A172 (cell line): ENCODE measurements at regions not wholly inside any gene's neighbourhood (a gene's known extent, or its start where the extent isn't known, plus 50 kb on each side); places are given as distances from the start of the nearest gene placed in this dataset.
A peak's percentile ranks its signal among the peaks of the same experiment; 100 is the strongest.
"Not testable (repeated sequence)": the region's sequence is repeated elsewhere in the genome, so short reads cannot be mapped to it uniquely, and the experiment has no call there.

ENCODE experiments used
- DNase-seq: peaks from one replicate; pipeline ENCODE4 v3.0.0-alpha.2; 2015; ENCODE audit warnings: low spot score

DNA sequence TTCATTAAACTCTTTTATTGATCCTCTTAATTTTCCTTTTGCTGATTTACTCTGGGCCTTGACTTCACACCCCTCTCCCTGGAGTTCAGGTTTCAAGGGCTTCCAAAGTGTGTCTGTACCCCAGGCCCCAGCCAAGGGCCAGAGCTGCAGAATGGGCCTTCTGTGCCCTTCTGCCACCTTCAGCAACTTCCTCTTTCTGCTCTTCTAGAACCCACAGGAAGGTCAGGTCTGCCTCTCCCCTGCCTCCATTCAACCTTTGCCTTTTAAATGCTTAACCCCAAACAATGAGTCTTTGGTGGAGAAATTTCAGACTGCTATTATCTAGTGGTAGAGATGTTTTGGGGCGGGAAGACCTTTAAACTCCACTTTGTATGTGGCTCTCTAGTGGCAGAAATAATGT is 63.1 kb downstream of the TSN start:
- DNase-seq = no peak

DNA sequence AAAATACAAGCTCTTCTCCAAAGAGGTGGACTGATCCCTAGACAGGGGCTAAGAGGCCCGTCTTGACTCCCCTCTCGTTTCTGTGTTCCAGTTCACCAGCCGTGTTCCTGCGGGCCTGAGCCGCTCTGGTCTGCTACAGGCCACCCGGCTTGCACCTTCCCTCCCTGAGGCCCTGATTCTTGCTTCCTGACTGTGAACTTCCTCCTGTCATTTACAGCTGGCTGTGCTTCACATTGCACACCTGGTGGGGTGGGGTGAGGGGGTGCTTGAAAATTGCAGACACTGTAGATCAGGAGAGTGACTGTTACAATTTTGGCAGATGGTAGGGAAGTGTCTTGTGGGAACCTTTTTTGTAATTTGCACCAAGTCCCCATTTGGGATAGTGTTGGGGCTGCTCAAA is 64.4 kb downstream of the TSN start:
- DNase-seq = no peak

DNA sequence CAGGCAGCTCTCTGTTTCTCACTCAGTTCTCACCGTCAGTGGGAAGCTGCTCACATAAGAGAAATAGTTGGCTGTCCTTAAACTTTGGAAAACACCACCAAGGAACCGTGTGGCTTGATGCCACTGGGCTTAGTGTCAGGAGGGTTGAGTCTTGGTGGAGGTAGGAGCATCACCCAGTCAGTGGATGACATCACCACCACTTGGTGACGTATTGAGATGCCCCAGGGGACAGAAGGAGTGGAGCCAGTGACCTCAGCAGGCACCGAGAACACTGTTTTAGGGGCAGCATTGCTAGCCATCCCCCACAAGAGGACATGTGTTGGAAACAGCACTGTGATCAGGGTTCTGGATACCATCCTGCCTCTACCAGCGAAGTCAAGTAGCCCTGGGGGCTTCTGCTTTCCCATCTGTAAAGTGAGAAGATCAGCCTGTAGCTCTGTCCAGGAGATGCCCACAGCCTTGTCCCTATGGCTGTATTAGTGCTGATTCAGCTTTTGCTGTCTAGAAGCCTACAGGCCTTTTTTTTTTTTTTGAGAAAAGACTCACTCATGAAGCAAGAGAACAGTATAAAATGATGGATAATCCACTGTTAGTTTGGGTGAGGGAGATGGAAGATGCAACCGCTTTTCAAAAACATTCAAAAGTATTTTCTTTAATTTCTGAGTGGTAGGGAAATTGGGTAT is 66.2 kb downstream of the TSN start:
- no peak for DNase-seq

DNA sequence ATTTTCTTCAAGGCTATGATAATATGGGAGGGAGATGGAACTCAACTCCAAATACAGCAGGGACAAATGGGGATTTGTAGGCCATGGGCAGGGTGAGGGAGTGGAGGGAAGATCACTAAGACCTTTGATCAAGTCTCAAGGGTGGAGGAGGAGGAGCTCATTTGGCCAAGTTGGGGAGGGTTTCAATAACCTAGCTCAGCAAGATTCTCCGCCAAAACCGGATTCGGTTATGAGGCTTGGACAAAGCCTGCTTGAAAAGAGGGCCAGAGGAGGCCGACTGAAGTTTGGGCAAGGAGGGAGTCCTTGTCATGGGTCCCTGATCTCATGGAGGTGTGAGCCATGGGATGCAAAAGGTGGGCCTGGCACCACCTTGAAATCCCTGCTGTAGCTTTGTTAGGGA is 68.8 kb downstream of the TSN start:
- no peak for DNase-seq

DNA sequence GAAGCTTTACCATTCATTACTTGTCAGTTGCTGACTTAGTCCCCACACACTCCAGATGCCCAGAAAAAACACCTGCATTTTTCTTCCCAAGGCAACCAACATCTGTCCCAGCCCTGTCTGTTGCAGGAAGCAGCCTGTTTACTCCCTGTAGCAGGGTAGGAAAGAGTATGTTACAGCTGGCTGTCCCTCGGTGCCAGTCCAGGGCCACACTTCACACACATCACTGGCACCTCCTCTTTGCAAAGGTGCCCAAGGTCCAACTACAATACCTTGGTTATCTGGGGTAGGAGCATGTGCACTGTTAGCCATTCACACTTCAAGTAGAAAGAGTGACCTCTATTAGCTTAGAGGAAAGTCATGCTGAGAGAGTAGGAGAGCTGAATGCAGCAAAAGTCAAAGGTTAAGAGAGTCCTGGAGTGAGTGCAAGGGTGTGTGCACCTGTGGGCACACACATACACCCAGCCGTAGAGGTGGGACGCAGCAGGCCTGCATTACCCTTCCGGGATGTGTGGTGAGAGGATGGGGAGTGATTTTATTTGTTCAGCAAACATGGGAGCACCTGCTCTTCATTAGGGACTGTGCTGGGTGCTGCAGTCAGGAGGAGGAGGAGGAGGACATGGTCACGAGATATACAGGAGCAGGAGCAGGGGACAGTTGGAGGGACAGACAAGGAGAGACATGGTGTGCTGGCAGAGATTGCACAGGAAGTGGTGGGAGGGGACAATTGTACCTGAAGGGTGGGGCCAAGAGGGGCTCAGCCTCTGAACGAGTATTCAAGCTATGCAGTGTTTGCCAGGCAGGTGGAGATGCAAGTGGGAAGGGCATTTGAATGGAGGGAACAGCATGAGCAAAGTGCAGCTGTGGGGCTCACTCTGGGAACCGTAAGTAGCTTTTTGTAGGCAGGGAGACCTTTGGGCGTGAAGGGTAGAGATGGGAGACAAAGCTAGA is 69.8 kb downstream of the TSN start:
- DNase-seq = no peak

DNA sequence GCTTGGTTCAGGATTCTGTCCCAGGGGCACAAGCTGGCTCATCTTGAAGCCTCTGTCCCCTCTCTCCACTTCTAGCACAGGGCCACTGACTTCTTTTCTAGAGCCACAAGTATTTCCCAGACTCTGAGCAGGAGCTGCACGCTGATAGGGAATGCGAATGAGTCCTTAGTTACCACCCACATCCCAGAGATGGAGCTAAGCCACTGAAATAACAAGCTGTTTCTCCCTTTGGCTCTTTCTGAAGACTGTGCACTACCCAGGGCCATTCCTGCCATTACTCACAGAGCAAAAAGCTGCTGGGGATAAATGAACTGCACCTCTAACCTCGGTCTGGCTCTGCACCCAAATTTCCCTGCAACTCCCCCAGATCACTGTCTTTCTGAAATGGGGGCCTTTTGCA is 70.6 kb downstream of the TSN start:
- no peak for DNase-seq

DNA sequence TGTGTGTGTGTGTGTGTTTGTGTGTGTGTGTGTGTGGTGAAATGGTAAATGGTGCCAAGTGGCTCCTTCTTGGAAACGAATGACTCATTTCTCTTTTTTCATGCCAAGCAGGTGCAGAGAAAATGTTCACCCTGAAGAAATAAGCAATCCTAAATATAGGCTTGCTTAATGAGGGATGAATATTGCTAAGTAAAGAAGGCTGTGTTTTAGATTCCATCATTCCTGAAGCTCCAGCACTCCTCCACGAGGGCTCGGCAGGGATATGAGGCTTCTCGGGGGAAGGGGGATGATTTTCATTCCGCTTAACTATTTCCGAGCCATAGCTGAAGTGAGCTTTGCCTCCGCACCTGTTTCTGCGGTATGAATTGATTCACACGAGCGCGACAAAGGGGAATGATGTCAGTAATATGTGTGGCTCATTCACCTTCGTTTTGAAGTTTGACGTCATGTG is 72.9 kb downstream of the TSN start:
- DNase-seq = peak; percentile 11

DNA sequence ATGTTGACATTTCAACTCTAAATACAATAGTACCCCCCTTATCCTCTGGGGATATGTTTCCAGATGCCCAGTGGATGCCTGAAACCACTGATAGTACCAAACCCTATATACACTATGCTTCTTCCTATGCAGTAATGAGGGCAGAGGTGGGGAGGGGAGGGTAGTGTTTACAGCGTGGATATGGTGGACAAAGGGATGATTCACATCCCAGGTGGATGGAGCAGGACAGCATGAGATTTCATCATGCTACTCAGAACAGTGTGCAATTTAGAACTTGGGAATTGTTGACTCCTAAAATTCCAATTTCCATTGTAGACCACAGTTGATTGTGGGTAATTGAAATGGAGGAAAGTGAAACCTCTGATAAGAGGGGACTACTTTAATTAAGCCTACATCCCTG is 75.4 kb downstream of the TSN start:
- DNase-seq = no peak

DNA sequence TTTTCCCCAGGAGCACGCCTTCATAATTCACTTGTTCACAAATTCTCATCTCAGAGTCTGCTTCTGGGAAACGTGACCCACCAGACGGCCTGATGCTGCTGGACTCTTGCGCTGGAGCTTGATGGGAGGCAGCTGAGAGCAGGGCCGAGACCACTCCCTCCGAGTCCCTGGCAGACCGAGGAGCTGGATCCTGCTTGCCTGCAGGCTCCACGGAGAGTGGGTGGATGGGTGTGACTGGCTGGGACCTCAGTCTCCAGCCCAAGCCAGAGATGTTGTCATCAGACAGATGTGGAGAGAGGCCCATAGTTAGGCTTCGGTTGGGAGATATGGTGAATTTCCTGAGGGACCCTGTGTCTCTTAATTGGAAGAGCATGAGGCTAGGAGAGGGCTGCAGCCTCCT is 76.4 kb downstream of the TSN start:
- no peak for DNase-seq

DNA sequence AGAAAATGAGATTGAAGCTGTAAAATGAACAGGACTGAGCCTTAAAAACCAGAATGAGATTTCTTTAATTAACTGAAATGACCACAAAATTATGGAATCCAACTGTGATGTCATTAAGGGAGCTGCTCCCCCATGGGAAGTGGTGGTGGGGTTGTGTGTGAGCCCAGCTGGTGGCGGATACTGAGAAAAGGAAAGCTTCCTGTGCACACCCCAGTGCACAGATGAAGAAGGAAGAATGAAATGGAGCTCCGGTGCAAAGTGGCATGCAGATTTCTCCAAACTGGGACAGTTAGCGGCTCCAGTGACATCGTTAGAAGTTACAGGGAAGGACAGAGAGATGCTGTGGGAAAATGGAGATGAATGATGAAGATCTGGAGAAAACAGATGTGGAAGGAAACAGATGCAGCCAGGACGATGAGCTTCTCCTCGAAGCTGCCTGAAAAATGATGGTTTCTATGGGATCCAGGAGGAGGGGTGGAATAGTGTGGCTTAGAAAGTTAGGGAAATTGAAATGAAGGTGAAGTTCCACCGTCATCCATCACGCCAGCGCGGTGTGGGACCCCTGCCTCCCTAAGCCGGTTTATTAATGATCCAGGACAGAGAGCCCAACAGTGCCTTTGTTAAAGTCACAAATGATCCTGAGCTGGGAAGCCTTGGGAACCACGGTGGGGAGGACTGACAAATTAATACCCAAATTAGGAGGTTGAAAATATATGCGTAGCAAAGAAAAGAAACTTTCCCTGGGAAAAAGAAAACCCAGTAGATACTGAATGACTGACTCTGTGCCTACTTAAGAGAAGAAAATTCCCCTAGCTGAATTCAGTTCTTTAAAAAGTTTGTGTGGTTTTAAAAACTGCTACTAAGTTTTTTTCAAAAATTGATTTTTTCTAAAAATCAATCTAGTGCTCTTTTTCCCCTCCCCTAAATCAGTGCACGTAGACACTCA is 77.2 kb downstream of the TSN start:
- DNase-seq = no peak

DNA sequence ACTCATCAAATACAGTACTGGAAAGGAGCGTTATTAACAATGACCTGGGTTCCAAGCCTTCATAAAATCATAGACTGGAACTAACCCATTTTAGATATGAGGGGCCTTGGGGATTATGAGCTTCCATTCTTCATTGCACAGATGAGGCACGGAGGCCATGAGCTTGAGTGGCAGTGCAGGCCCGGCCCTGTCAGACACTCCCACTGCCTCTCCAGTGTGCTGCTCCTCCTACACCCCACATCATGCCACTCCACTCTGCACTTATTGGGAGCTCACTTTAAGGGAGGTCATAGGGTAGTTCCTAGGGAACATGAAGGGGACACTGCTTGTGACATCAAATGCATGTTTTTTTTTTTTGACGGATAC is 77.9 kb downstream of the TSN start:
- no peak for DNase-seq

DNA sequence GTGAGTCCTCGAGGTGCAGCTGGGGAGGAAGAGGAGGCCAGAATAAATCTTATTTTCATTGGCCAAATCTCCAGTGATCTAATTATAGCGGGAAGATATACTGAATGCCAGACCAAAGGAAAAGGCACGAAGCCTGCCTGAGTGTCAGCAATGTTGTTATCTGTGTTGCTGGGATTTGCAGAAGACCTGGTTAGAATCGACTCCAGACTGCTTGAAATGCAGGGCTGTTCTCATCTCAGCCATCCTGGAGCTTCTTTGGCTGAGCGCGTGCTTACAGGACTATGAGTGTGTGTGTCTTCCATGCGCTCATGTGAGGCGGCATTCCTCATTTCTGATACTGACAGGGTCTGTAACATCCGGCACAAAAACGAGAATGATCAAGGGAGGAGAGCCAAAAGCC is 81.2 kb downstream of the TSN start:
- no peak for DNase-seq

DNA sequence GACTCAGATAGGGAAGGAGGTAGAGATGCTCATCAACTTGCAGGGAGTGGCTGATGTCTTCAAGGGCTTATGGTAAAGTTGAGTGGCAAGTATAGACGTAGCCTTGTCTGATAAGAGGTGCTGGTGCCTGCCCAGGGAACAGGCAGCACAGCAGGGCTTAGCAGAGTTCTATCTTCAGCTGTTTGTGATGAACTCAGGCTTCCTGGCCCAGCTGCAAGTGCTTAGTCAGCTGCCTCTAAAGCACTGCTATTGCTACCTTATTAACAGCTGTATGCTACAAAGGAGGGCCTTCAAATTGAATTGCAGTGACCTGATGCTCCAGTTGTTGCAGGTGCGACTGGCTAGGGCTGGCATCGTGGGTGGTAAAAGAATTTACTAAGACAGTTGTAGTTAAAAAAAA is 82.1 kb downstream of the TSN start:
- DNase-seq = no peak

DNA sequence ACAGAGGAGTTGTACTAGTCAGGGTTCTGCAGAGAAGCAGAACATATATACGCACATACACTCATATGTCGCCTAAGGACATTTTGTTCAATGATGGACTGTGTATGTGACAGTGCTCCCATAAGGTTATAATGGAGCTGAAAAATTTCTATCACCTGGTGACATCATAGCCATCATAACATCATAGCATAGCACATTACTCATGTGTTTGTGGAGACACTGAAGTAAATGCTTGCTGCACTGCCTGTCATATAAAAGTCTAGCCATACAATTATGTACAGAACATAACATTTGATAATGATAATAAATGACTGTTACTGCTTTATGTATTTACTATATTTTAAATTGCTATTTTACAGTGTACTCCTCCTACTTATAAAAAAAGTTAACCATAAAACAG is 83.1 kb downstream of the TSN start:
- DNase-seq = no peak

DNA sequence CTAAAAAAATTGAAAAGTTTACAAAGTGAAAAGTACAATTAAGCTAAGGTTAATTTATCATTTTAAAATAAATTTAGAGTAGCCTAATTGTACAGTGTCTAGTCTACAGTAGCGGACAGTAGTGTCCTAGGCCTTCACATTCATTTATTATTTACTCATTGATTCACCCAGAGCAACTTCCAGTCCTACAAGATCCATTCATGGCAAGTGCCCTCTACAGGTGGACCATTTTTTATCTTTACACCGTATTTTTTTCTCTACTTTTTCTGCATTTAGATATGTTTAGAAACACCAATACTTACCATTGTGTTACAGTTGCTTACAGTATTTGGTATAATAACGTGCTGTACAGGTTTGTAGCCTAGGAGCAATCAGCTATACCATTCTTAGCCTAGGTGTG is 84.1 kb downstream of the TSN start:
- DNase-seq = no peak

DNA sequence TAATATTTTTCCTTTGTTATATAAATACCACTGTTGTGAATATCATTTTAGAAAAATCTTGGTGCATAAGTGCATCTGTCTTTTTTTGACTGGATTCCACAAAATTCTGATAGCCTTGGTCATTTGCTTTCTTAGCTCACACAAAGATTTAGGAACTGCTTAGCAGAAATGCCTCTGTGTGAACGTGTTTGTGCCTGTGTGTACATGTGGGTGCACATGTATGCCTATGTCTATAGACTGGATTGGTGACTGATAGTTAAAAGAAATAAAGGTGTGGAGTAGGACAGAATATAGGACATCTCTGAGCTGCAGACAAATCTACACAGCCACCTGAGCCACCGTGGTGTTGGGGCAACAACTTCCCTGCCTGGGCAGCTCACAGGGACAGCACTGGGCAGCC is 93.8 kb downstream of the TSN start:
- DNase-seq = no peak

DNA sequence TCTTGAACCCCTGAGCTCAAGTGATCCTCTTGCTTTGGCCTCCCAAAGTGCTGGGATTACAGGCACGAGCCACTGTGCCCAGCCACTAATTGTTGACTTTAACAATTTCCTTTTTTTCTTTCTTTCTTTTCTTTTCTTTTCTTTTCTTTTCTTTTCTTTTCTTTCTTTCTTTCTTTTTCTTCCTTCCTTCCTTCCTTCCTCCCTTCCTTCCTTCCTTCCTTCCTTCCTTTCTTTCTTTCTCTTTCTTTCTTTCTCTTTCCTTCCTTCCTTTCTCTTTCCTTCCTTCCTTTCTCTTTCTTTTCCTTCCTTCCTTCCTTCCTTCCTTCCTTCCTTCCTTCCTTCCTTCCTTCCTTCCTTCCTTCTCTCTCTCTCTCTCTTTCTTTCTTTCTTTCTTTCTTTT is 97.7 kb downstream of the TSN start:
- DNase-seq = not testable (repeated sequence)

DNA sequence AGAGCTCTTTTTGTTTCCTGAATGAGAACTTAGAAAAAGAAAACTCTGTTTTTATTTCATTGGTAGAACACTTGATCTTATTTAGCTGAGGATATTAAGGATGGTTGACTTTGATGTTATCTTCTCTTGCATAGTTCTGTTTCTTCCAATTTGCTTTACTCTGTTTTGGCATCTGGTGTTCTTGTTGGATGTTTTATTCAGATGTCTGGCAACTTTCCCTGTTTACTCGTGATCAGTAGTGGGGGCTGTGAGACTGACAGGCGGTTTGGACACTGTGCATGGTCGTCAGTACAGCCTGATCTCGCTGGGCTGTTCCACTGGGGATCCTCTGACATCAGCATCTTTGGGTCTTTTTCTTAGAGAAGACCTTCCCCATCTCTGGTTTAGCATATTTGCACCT is 100.1 kb downstream of the TSN start:
- no peak for DNase-seq

DNA sequence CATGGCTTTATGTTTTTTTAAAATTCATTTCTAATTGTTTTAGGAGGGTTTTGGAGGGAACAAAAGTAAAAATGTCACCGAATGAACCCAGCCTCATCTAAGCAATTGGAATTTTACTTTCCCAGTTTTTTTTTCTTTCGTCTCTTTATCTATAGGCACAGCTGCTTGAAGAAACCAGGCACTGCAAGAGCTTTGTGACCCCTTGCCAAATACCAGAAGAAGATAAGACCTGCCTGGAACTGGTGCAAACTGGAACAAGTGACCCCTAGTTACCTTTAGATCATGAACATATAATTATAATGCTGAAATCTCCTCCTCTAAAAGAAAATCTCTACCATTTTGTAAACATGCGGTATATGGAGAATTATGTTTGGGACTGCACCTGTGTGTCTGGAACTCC is 100.9 kb downstream of the TSN start:
- DNase-seq = no peak

DNA sequence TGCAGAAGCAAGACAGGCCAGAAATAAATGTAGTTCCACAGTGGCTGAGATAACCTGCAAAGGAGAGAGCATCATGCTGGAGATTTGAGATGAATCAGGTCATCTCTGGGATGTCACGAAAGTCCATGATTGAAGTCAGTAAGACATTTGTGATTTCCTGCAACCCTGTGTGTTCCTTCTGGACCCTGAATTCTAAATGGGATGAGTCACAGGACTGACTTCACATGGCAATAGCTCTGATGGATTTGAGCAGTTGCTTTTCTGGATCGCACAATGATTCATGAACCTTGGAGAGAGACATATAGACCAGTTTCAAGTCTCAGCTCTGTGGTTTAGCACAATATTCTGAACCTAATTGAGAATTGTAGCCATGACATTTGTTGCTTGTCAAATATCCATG is 102.9 kb downstream of the TSN start:
- no peak for DNase-seq

DNA sequence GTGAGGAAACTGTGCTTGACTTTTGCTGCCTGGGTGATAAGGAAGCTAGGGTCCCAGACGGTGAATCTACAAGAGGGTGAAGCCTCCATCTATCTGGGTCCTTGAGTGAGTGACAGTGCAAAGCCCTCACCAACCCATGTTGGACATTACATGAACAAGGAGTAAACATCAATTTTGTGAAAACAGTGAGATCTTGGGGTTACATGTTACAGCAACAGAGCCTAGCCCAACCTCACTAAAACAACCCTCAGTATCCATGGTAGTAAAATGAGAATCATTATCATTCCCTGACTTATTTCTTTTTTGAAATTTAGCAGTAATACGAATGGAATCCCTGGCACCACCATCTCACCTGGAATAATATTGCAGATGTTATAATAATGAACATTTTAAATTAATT is 103.4 kb downstream of the TSN start:
- DNase-seq = no peak

DNA sequence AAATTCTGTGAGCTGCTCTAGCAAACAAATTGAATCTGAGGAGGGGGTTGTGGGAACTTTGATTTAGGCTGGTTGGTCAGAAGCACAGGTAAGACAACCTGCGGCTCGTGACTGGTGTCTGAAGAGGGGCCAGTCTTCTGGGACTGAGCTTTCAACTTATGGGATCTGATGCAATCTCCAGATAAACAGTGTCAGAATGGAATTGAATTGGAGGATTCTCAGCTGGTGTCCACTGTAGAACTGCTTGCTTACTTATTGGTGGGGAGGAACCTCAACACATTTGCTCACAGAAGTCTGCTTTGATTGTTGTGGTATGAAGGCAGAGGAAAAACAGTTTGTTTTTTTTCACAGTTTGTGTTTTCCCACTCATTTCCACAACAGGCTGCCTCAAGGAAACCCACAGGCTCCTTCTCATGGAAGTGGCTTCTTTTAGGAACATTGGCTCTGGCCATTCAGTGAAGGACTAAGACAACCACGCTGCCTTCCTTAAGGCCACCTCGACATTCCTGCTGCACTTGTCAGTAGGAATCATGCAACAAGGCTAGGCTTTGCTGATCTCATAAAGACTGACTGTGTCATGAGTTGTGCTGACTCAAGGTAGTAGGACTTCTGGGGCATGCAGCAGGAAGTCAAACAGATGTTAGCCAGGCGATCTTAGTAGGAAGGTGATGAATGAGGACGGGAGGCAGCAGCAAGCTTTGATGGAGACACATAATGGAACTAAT is 104.7 kb downstream of the TSN start:
- peak; percentile 36 for DNase-seq
